ENCODE measurements at regions not wholly inside any gene's neighbourhood (a gene's known extent, or its start where the extent isn't known, plus 50 kb on each side); places are given as distances from the start of the nearest gene placed in this dataset.

- Histone ChIP-seq H3K4me1 (no peaks in the 10 kb centered on the region), H3K9me3 (peaks cover 0 to under 1% of the 10 kb centered on the region in 2 donors), H3K27me3 (no peaks in the 10 kb centered on the region), H3K36me3 (no peaks in the 10 kb centered on the region), H3K27ac (no peak overlapping the region), H3K4me3 (no peak overlapping the region)
- TF ChIP-seq CTCF (IDR thresholded peaks at IDR 0.05), result no peak
- intact Hi-C loops (cut with DNase I), result no loop called here
- DNase-seq, result no peak
- ATAC-seq, result no peak
Measured at GRCh38 chr2:103740631-103741030, 978.8 kb downstream of the TMEM182 start.

GRCh38 chr2:103743195-103743594 is 981.4 kb downstream of the TMEM182 start:
- H3K4me1 ChIP-seq, result no peaks in the 10 kb centered on the region
- ATAC-seq (no peak), DNase-seq (no peak)
- no peaks in the 10 kb centered on the region for H3K9me3 ChIP-seq
- TF ChIP-seq CTCF (IDR thresholded peaks at IDR 0.05), result no peak
- H3K36me3 ChIP-seq, result no peaks in the 10 kb centered on the region
- no peak overlapping the region for H3K4me3 ChIP-seq
- no peaks in the 10 kb centered on the region for H3K27me3 ChIP-seq
- no peak overlapping the region for H3K27ac ChIP-seq
- intact Hi-C loops (cut with DNase I), result no loop called here

GRCh38 chr2:103754530-103754929 is 992.7 kb downstream of the TMEM182 start:
- Histone ChIP-seq H3K4me1 (no peaks in the 10 kb centered on the region), H3K9me3 (peaks cover 0 to 1% of the 10 kb centered on the region in 2 donors), H3K4me3 (no peak overlapping the region), H3K36me3 (no peaks in the 10 kb centered on the region), H3K27ac (no peak overlapping the region), H3K27me3 (no peaks in the 10 kb centered on the region)
- DNase-seq, result no peak
- ATAC-seq, result no peak
- intact Hi-C loops (cut with DNase I), result no loop called here
- TF ChIP-seq CTCF (IDR thresholded peaks at IDR 0.05), result no peak

- no peak for ATAC-seq
- H3K27ac ChIP-seq, result no peak overlapping the region
- no peaks in the 10 kb centered on the region for H3K27me3 ChIP-seq
- DNase-seq, result no peak
- TF ChIP-seq CTCF (IDR thresholded peaks at IDR 0.05), result no peak
- H3K9me3 ChIP-seq, result no peaks in the 10 kb centered on the region
- H3K4me1 ChIP-seq, result no peaks in the 10 kb centered on the region
- intact Hi-C loops (cut with DNase I), result no loop called here
- H3K4me3 ChIP-seq, result no peak overlapping the region
- H3K36me3 ChIP-seq, result no peaks in the 10 kb centered on the region
Measured at GRCh38 chr2:103773884-103774283, 1012.1 kb downstream of the TMEM182 start.

- Histone ChIP-seq H3K36me3 (no peaks in the 10 kb centered on the region), H3K9me3 (no peaks in the 10 kb centered on the region), H3K4me3 (no peak overlapping the region), H3K4me1 (no peaks in the 10 kb centered on the region), H3K27me3 (no peaks in the 10 kb centered on the region), H3K27ac (no peak overlapping the region)
- DNase-seq (no peak), ATAC-seq (no peak)
- intact Hi-C loops (cut with DNase I), result no loop called here
- TF ChIP-seq CTCF (IDR thresholded peaks at IDR 0.05), result no peak
Measured at GRCh38 chr2:103780088-103780702, 1018.4 kb downstream of the TMEM182 start.

Measured in left lung (tissue), 4 donors.